A549 (cell line): ENCODE measurements at regions not wholly inside any gene's neighbourhood (a gene's known extent, or its start where the extent isn't known, plus 50 kb on each side); places are given as distances from the start of the nearest gene placed in this dataset.

ENCODE experiments used
- ATAC-seq, 2 experiments: fragments of 200-7000 bp in 1 of 2; fragments of >200 bp in 1 of 2; cut with Nextera tagmentation in 1 of 2; cut with Tn5 transposase in 1 of 2; 3 replicates each; pipeline versions ENCODE4 v1.8.0 to v1.9.1; 2018 to 2020; ENCODE audit warnings: mild to moderate bottlenecking in 1 of 2, moderate library complexity in 1 of 2
- CTCF ChIA-PET: fragments of 300-600 bp; sonication (Branson Sonifier 250); formaldehyde crosslinking; extraction: SDS; loops from one replicate; lab custom pipeline; 2021; ENCODE audit warnings: antibody characterized with exemption, inconsistent platforms; lab: Yijun Ruan, JAX
- POLR2A ChIA-PET: fragments of 350-600 bp; formaldehyde crosslinking; extraction: SDS; loops from one replicate; lab custom pipeline; 2021; ENCODE audit warnings: antibody characterized with exemption, inconsistent platforms; lab: Yijun Ruan, JAX
- DNase-seq, 2 experiments: peaks; one replicate each; pipeline versions ENCODE4 v3.0.0 to v3.0.0-alpha.2; 2011 to 2016; ENCODE audit warnings: low read depth in 1 of 2, low spot score in 1 of 2
- FAIRE-seq: peaks from 2 replicates; lab custom pipeline; 2011; peaks lifted over from hg19 to GRCh38; lab: Jason Lieb, UNC
- H3K27ac ChIP-seq, 2 experiments: fragments of >200 bp; sonication (Bioruptor Twin); formaldehyde crosslinking; 3 replicates each; pipeline ENCODE4 v1.5.1; 2016 to 2017
- H3K4me1 ChIP-seq: fragments of >200 bp; sonication (Bioruptor Twin); formaldehyde crosslinking; 3 replicates; pipeline ENCODE4 v1.6.1; 2016
- H3K4me2 ChIP-seq: fragments of >200 bp; sonication (Bioruptor Twin); formaldehyde crosslinking; 3 replicates; pipeline ENCODE4 v1.6.1; 2016
- H3K4me3 ChIP-seq: fragments of >200 bp; sonication (Bioruptor Twin); formaldehyde crosslinking; 3 replicates; pipeline ENCODE4 v1.5.1; 2016
- H3K9me3 ChIP-seq: fragments of >200 bp; sonication (Bioruptor Twin); formaldehyde crosslinking; 3 replicates; pipeline ENCODE4 v1.6.1; 2016
- CBX8 ChIP-seq: fragments of 200-600 bp; sonication (generic); IDR thresholded peaks from 2 replicates; pipeline ENCODE4 v1.6.1; 2016
- EHF ChIP-seq: fragments of 250-450 bp; sonication (Bioruptor Pico); IDR thresholded peaks from 2 replicates; pipeline ENCODE4 v1.5.0; 2020; ENCODE audit warnings: mild to moderate bottlenecking
- FOSB ChIP-seq: fragments of 250-450 bp; sonication (Bioruptor Pico); IDR thresholded peaks from 2 replicates; pipeline ENCODE4 v1.5.0; 2020; ENCODE audit warnings: mild to moderate bottlenecking, moderate library complexity
- FOSL2 ChIP-seq, 2 experiments: fragments of 450-650 bp in 1 of 2; fragments of >200 bp in 1 of 2; sonication (Bioruptor Twin) in 1 of 2; formaldehyde crosslinking; IDR thresholded peaks; 2 replicates each; pipeline versions ENCODE4 v1.5.0 to v1.6.1; 2016 to 2020; ENCODE audit warnings: mild to moderate bottlenecking in 1 of 2, moderate library complexity in 1 of 2
- HDAC2 ChIP-seq: fragments of 200-600 bp; sonication (generic); IDR thresholded peaks from 2 replicates; pipeline ENCODE4 v1.6.1; 2016
- MAFK ChIP-seq: fragments of 450-650 bp; IDR thresholded peaks from 2 replicates; pipeline ENCODE4 v1.6.1; 2014; ENCODE audit not compliant: partially characterized antibody
- MYC ChIP-seq: IDR thresholded peaks from 2 replicates; pipeline ENCODE4 v1.6.1; 2012; ENCODE audit warnings: mild to moderate bottlenecking, inconsistent platforms, low read length, improper control_type of control experiment, borderline replicate concordance
- NPAS2 ChIP-seq: fragments of 250-450 bp; sonication (Bioruptor Pico); IDR thresholded peaks from 2 replicates; pipeline ENCODE4 v1.8.0; 2022; ENCODE audit warnings: mild to moderate bottlenecking, moderate library complexity, borderline replicate concordance
- PHF8 ChIP-seq: fragments of 200-600 bp; sonication (generic); IDR thresholded peaks from 2 replicates; pipeline ENCODE4 v1.6.1; 2016; ENCODE audit warnings: low read depth, mild to moderate bottlenecking, antibody characterized with exemption, moderate library complexity, borderline replicate concordance
- POLR2A ChIP-seq: IDR thresholded peaks from 2 replicates; pipeline ENCODE4 v1.6.1; 2012; ENCODE audit warnings: mild to moderate bottlenecking, low read length
- RAD21 ChIP-seq, 2 experiments: fragments of >200 bp in 1 of 2; sonication (Bioruptor Twin) in 1 of 2; formaldehyde crosslinking in 1 of 2; IDR thresholded peaks in 1 of 2; conservative IDR thresholded peaks in 1 of 2; 2 replicates in 1 of 2; 3 replicates in 1 of 2; pipeline ENCODE4 v1.6.1; 2012 to 2018; ENCODE audit warnings: inconsistent platforms in 1 of 2
- RNF2 ChIP-seq: fragments of 200-600 bp; sonication (generic); IDR thresholded peaks from 2 replicates; pipeline ENCODE4 v1.6.1; 2016; ENCODE audit warnings: low read depth, mild to moderate bottlenecking, antibody characterized with exemption, moderate library complexity, borderline replicate concordance
- WGBS: methylation state at CpG from one replicate; pipeline ENCODE4 v1.1.6; 2017; ENCODE audit errors: missing lambda C conversion rate; 5-methylcytosine and 5-hydroxymethylcytosine counted together
- TF ChIP-seq, protein P1 (sequence below): IDR thresholded peaks from 2 replicates; pipeline ENCODE4 v1.6.1; 2012
- TF ChIP-seq, protein P2 (sequence below): fragments of >200 bp; sonication (Bioruptor Twin); formaldehyde crosslinking; IDR thresholded peaks from 3 replicates; pipeline ENCODE4 v1.5.1; 2016
- TF ChIP-seq, protein P3 (sequence below): fragments of 250-450 bp; sonication (Bioruptor Pico); IDR thresholded peaks from 2 replicates; pipeline ENCODE4 v1.5.0; 2021; ENCODE audit warnings: mild to moderate bottlenecking, moderate library complexity, borderline replicate concordance
- TF ChIP-seq, protein P4 (sequence below): fragments of >200 bp; sonication (Bioruptor Twin); formaldehyde crosslinking; IDR thresholded peaks from 3 replicates; pipeline ENCODE4 v1.6.1; 2016
- TF ChIP-seq, protein P5 (sequence below): fragments of >200 bp; sonication (Bioruptor Twin); formaldehyde crosslinking; IDR thresholded peaks from 2 replicates; pipeline ENCODE4 v1.6.1; 2016

DNA sequence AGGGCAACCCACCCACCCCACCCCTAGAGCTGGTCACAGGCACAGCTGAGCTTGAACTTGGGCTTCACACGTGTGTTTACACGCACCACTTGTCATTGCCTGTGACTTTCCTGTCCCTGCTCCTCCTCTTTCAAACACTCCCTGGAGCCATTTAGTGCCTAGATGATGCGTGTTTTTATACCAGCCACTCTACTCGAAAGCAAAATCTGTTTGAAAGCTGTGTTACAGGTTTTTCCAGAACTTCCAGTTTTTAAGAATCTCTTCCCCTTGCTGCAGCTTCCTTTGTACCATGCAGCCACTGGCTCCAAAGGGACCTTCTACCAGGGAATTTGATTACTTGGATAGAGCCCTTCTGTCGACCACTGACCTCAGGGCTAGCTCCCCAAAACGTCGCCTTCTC is 78.8 kb upstream of the SPRY4 start:
- ATAC-seq = no peak
- POLR2A ChIA-PET = no interaction called here
- WGBS = 76% methylated on average over 7 of the region's 7 CpGs
- Histone ChIP-seq H3K9me3 (no peaks in the 10 kb centered on the region), H3K4me1 (no peaks in the 10 kb centered on the region), H3K27ac (no peak overlapping the region), H3K4me2 (no peak overlapping the region), H3K4me3 (no peak overlapping the region)
- TF ChIP-seq NPAS2 = no peak
- TF ChIP-seq, protein P1, sequence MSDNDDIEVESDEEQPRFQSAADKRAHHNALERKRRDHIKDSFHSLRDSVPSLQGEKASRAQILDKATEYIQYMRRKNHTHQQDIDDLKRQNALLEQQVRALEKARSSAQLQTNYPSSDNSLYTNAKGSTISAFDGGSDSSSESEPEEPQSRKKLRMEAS = no peak
- no peak for TF ChIP-seq RAD21 (conservative IDR thresholded peaks at IDR 0.05 in 1 of 2, IDR thresholded peaks at IDR 0.05 in 1 of 2)
- TF ChIP-seq EHF (CRISPR knock-in tag) = no peak
- TF ChIP-seq PHF8 = no peak
- no peak for FAIRE-seq
- CTCF ChIA-PET = interaction anchor here (0.7 kb wide), 2 partner anchors 56 to 252 kb away, joined by 3 read pairs; no protein-coding TSS in a partner anchor
- DNase-seq = no peak

DNA sequence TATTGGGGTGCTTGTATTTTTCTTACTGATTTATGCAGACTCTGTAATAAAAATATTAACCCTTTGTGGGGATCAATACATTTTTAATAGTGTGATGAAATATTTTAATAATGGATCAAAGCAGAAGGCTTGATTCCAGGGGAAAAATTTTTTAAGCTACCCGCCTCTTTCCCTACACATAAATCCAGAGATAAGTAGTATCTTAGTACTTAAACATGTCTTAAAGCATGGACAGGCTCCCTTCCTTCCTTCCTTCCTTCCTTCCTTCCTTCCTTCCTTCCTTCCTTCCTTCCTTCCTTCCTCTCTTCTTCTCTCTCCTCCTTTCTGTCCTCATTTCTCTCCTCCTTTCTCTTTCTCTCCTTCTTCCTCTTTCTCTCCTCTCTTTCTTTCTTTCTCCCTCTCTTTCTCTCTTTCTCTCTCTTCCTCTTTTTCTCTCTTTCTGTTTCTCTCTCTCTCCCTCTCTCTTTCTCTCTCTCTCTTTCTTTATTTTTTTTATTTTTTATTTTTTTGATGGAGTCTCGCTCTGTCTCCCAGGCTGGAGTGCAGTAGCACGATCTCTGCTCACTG is 78.0 kb upstream of the SPRY4 start:
- Histone ChIP-seq H3K4me2 (no peak overlapping the region), H3K4me1 (no peaks in the 10 kb centered on the region), H3K27ac (no peak overlapping the region), H3K9me3 (no peaks in the 10 kb centered on the region), H3K4me3 (no peak overlapping the region)
- ATAC-seq (no peak), FAIRE-seq (no peak), DNase-seq (no peak)
- 93% methylated on average over 3 of the region's 3 CpGs for WGBS
- POLR2A ChIA-PET = no interaction called here
- TF ChIP-seq, protein P2, sequence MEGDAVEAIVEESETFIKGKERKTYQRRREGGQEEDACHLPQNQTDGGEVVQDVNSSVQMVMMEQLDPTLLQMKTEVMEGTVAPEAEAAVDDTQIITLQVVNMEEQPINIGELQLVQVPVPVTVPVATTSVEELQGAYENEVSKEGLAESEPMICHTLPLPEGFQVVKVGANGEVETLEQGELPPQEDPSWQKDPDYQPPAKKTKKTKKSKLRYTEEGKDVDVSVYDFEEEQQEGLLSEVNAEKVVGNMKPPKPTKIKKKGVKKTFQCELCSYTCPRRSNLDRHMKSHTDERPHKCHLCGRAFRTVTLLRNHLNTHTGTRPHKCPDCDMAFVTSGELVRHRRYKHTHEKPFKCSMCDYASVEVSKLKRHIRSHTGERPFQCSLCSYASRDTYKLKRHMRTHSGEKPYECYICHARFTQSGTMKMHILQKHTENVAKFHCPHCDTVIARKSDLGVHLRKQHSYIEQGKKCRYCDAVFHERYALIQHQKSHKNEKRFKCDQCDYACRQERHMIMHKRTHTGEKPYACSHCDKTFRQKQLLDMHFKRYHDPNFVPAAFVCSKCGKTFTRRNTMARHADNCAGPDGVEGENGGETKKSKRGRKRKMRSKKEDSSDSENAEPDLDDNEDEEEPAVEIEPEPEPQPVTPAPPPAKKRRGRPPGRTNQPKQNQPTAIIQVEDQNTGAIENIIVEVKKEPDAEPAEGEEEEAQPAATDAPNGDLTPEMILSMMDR = no peak
- TF ChIP-seq MYC = no peak
- CTCF ChIA-PET = interaction anchor here (0.6 to 0.7 kb wide), 4 partner anchors 55 to 609 kb away, joined by 3 read pairs; no protein-coding TSS in a partner anchor

DNA sequence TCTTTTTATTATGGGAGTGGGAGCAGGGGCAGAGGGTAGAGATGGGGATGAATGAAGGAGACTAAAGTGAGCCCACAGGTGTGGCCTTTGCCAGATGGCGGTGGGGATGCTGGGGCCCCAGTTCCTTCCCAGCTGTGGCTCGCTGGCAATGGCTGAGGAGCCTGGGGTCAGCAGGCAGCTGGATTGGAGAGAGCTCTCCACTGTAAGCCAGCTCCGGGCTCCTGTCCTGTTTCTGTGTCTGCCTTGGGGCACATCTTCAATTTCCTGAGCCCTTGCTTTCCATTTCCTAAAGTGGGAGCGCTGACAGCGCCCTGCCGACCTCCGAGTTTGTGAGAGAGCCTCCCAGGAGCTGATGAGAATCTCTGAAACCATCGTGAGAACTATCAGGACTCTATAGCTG is 75.6 kb upstream of the SPRY4 start:
- 92% methylated on average over 8 of the region's 8 CpGs for WGBS
- Histone ChIP-seq H3K27ac (no peak overlapping the region), H3K9me3 (no peaks in the 10 kb centered on the region), H3K4me1 (no peaks in the 10 kb centered on the region), H3K4me3 (no peak overlapping the region), H3K4me2 (no peak overlapping the region)
- FAIRE-seq (no peak), DNase-seq (no peak), ATAC-seq (no peak)
- ChIA-PET CTCF (interaction anchor here (0.9 to 1.7 kb wide), 3 partner anchors 15 to 257 kb away, joined by 3 to 6 read pairs (median 3); no protein-coding TSS in a partner anchor), POLR2A (no interaction called here)
- no peak for TF ChIP-seq FOSB (CRISPR knock-in tag)
- TF ChIP-seq MAFK = no peak
- TF ChIP-seq RNF2 = no peak
- TF ChIP-seq, protein P2 = no peak
- TF ChIP-seq, all 56 proteins: peak for 0

DNA sequence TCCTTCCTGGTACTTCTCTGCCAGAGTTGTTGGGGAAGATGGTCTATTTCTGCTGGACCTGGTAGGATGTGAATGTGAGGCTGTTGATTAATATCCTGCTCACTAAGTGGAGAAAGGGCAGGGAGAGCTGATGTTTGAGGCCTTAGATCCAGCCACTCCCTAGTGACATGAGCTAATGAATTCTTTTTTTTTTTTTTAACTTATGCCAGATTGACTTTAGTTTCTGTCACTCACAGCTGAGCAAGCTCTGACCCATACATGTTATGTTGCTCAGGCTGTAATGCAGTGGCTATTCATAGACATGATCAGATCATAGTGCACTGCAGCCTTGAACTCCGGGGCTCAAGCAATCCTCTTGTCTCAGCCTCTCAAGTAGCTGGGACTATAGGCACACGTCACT is 75.1 kb upstream of the SPRY4 start:
- H3K27ac ChIP-seq = no peak overlapping the region
- ChIA-PET CTCF (interaction anchor here (0.9 to 1.7 kb wide), 3 partner anchors 16 to 256 kb away, joined by 3 to 6 read pairs (median 3); no protein-coding TSS in a partner anchor), POLR2A (no interaction called here)
- H3K4me2 ChIP-seq = no peak overlapping the region
- ATAC-seq = no peak
- H3K9me3 ChIP-seq = no peaks in the 10 kb centered on the region
- no peak for DNase-seq
- no peaks in the 10 kb centered on the region for H3K4me1 ChIP-seq
- no peak for FAIRE-seq
- WGBS = 83% methylated on average over 2 of the region's 2 CpGs
- H3K4me3 ChIP-seq = no peak overlapping the region
- no peak for TF ChIP-seq FOSB (CRISPR knock-in tag)
- TF ChIP-seq, protein P3, sequence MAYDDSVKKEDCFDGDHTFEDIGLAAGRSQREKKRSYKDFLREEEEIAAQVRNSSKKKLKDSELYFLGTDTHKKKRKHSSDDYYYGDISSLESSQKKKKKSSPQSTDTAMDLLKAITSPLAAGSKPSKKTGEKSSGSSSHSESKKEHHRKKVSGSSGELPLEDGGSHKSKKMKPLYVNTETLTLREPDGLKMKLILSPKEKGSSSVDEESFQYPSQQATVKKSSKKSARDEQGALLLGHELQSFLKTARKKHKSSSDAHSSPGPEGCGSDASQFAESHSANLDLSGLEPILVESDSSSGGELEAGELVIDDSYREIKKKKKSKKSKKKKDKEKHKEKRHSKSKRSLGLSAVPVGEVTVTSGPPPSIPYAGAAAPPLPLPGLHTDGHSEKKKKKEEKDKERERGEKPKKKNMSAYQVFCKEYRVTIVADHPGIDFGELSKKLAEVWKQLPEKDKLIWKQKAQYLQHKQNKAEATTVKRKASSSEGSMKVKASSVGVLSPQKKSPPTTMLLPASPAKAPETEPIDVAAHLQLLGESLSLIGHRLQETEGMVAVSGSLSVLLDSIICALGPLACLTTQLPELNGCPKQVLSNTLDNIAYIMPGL (CRISPR knock-in tag) = no peak
- TF ChIP-seq, protein P4, sequence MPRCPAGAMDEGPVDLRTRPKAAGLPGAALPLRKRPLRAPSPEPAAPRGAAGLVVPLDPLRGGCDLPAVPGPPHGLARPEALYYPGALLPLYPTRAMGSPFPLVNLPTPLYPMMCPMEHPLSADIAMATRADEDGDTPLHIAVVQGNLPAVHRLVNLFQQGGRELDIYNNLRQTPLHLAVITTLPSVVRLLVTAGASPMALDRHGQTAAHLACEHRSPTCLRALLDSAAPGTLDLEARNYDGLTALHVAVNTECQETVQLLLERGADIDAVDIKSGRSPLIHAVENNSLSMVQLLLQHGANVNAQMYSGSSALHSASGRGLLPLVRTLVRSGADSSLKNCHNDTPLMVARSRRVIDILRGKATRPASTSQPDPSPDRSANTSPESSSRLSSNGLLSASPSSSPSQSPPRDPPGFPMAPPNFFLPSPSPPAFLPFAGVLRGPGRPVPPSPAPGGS = no peak
- no peak for TF ChIP-seq FOSL2 (IDR thresholded peaks at IDR 0.05)
- no peak for TF ChIP-seq FOSL2 (CRISPR knock-in tag; IDR thresholded peaks at IDR 0.05)
- no peak for TF ChIP-seq POLR2A
- TF ChIP-seq HDAC2 = no peak
- TF ChIP-seq, protein P5, sequence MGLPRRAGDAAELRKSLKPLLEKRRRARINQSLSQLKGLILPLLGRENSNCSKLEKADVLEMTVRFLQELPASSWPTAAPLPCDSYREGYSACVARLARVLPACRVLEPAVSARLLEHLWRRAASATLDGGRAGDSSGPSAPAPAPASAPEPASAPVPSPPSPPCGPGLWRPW = no peak
- no peak for TF ChIP-seq CBX8
